ENCODE measurements at regions not wholly inside any gene's neighbourhood (a gene's known extent, or its start where the extent isn't known, plus 50 kb on each side); places are given as distances from the start of the nearest gene placed in this dataset.

DNA sequence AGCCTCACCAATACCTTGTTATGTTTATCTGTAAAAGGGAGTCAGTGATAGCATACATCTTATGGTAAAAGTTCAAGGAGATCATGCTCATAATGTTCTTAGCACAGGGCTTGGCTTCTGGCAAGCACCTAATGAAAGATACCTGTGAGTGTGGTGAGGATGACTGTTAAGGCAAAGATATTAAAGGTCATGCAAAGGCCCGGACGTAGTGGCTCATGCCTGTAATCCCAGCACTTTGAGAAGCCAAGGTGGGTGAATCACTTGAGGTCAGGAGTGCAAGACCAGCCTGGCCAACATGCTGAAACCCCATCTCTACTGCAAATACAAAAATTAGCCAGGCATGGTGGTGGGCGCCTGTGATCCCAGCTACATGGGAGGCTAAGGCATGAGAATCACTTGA is 425.9 kb upstream of the TBX3 start:
- WGBS, 2 experiments (ENCODE audit: low coverage in 1 of 2, low lambda C conversion rate in 2 of 2, missing lambda C conversion rate in 2 of 2), result 72 to 80% methylated on average over 3 of the region's 3 CpGs
- no peak overlapping the region for H3K27ac ChIP-seq
- H3K9me3 ChIP-seq (ENCODE audit: low read depth), result no peaks in the 10 kb centered on the region

GRCh38 chr12:115108129-115109100 is 424.4 kb upstream of the TBX3 start:
- no peak overlapping the region for H2AFZ ChIP-seq
- H3K27me3 ChIP-seq (replicated peaks; ENCODE audit: insufficient read depth), result no peaks in the 10 kb centered on the region
- TF ChIP-seq EZH2phosphoT487 (IDR thresholded peaks at IDR 0.05; ENCODE audit: insufficient read depth, low read depth), result no peak
- TF ChIP-seq EZH2 (IDR thresholded peaks at IDR 0.05; ENCODE audit: insufficient read depth, poor library complexity, severe bottlenecking), result no peak
- no peak for DNase-seq
- no peaks in the 10 kb centered on the region for H3K36me3 ChIP-seq (ENCODE audit: low read depth)
- no peaks in the 10 kb centered on the region for H3K79me2 ChIP-seq (ENCODE audit: insufficient read depth)
- H3K4me3 ChIP-seq, result no peak overlapping the region
- no peak overlapping the region for H3K4me2 ChIP-seq (ENCODE audit: unreplicated experiment)
- no peaks in the 10 kb centered on the region; the same call in 1 of the 2 replicates for H3F3A ChIP-seq (ENCODE audit: insufficient read depth)
- no peaks in the 10 kb centered on the region for H3K9me3 ChIP-seq (ENCODE audit: low read depth)
- no peak overlapping the region for H3K27ac ChIP-seq
- H3K9ac ChIP-seq, result no peak overlapping the region
- no peaks in the 10 kb centered on the region for H3K4me1 ChIP-seq (ENCODE audit: insufficient read depth)
- 74 to 85% methylated on average over 3 of the region's 3 CpGs for WGBS, 2 experiments (ENCODE audit: low coverage in 1 of 2, low lambda C conversion rate in 2 of 2, missing lambda C conversion rate in 2 of 2)
- no peaks in the 10 kb centered on the region for H4K20me1 ChIP-seq (ENCODE audit: insufficient read depth)
- no peaks in the 10 kb centered on the region for H3K9me2 ChIP-seq (ENCODE audit: insufficient read depth)
- in situ Hi-C loops (cut with MboI), result no loop called here

More for the DNA sequence above, 425.9 kb upstream of the TBX3 start:
- no peaks in the 10 kb centered on the region for H3K36me3 ChIP-seq (ENCODE audit: low read depth)
- H3K4me3 ChIP-seq, result no peak overlapping the region
- no peak for TF ChIP-seq EZH2 (IDR thresholded peaks at IDR 0.05; ENCODE audit: insufficient read depth, poor library complexity, severe bottlenecking)
- TF ChIP-seq EZH2phosphoT487 (IDR thresholded peaks at IDR 0.05; ENCODE audit: insufficient read depth, low read depth), result no peak
- H3K4me1 ChIP-seq (ENCODE audit: insufficient read depth), result no peaks in the 10 kb centered on the region
- no peaks in the 10 kb centered on the region; the same call in 1 of the 2 replicates for H3F3A ChIP-seq (ENCODE audit: insufficient read depth)
- no peaks in the 10 kb centered on the region for H3K27me3 ChIP-seq (replicated peaks; ENCODE audit: insufficient read depth)
- no peaks in the 10 kb centered on the region for H3K79me2 ChIP-seq (ENCODE audit: insufficient read depth)
- H4K20me1 ChIP-seq (ENCODE audit: insufficient read depth), result no peaks in the 10 kb centered on the region
- in situ Hi-C loops (cut with MboI), result no loop called here
- H2AFZ ChIP-seq, result no peak overlapping the region
- no peak overlapping the region for H3K9ac ChIP-seq
- H3K9me2 ChIP-seq (ENCODE audit: insufficient read depth), result no peaks in the 10 kb centered on the region
- no peak overlapping the region for H3K4me2 ChIP-seq (ENCODE audit: unreplicated experiment)
- DNase-seq, result no peak

DNA sequence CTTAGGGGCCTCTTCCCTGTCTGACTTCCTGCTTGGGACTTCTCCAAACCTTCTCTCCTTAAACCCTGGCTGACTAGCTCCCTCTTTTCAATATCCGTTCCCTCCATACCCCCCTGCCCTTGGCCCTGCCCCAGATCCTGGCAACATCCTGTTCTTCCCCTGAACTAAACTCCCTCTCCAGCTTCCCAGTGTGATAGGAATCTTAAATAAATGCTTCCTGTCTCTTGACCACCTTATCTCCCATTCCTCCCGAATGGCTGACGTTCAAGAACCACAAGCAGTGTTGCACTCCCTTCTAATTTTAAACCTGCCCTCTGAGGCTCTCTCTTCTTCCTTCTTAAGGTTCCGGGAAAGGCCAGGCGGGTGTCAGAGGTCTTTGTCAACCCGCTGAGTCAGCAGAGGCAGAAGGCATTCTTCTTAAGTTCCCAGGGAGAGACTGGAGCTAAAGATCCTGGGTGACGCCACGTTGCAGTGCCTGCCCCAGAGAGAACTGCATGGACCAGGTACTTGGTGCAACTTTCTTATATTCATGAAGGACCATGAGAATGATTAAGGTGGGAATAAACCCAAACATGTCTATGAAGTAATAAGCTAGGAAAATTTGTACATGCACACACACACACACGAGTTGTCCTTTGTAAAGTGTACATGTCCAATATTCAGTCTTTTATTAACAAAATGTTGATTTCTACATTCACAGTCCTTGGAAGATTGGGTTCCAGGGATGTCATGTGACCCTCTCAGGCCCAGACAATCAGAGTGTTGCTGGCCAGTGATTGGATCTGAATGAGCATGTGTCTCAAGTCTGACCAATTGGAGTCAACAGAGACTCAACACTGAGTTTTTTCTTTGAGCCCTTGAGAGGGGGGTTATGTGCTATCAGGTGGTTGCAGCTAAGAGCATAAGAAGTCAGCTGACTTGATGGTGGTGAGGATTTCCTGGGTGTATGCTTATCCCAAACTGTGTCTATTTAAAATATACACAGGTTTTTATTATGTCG is 420.2 kb upstream of the TBX3 start:
- H2AFZ ChIP-seq, result no peak overlapping the region
- H3K4me2 ChIP-seq (ENCODE audit: unreplicated experiment), result no peak overlapping the region
- no peaks in the 10 kb centered on the region for H3F3A ChIP-seq (ENCODE audit: insufficient read depth)
- no peak overlapping the region for H3K9ac ChIP-seq
- H3K36me3 ChIP-seq (ENCODE audit: low read depth), result no peaks in the 10 kb centered on the region
- H3K79me2 ChIP-seq (ENCODE audit: insufficient read depth), result no peaks in the 10 kb centered on the region
- no peaks in the 10 kb centered on the region for H3K9me2 ChIP-seq (ENCODE audit: insufficient read depth)
- in situ Hi-C loops (cut with MboI), result no loop called here
- no peak overlapping the region for H3K27ac ChIP-seq
- H3K4me1 ChIP-seq (ENCODE audit: insufficient read depth), result no peaks in the 10 kb centered on the region
- DNase-seq, result no peak
- no peak for TF ChIP-seq EZH2phosphoT487 (IDR thresholded peaks at IDR 0.05; ENCODE audit: insufficient read depth, low read depth)
- no peak for TF ChIP-seq EZH2 (IDR thresholded peaks at IDR 0.05; ENCODE audit: insufficient read depth, poor library complexity, severe bottlenecking)
- H3K27me3 ChIP-seq (replicated peaks; ENCODE audit: insufficient read depth), result no peaks in the 10 kb centered on the region
- 74 to 80% methylated on average over 10 of the region's 10 CpGs for WGBS, 2 experiments (ENCODE audit: low coverage in 1 of 2, low lambda C conversion rate in 2 of 2, missing lambda C conversion rate in 2 of 2)
- H4K20me1 ChIP-seq (ENCODE audit: insufficient read depth), result no peaks in the 10 kb centered on the region
- H3K9me3 ChIP-seq (ENCODE audit: low read depth), result no peaks in the 10 kb centered on the region
- H3K4me3 ChIP-seq, result no peak overlapping the region

DNA sequence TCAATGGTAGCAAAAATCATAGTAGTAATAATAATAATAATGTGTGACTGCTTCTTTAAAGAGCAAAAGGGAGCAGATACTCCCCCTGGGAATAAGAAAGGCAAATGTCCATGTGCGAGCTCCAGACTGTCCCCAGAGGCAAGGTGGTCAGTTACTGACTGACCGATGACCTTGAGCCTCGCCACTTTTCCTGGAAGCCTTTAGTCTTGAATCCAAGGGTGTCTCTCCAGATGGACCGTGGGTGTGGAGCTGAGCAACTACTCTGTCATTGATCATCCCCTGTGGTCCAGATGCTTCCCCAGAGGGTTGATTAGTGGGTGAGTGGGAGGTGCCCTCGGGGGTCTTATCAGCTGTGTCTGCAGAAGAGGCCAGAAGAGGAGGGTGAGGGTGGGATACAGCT is 418.5 kb upstream of the TBX3 start:
- Histone ChIP-seq H3K27ac (no peak overlapping the region), H3K27me3 (replicated peaks; ENCODE audit: insufficient read depth) (no peaks in the 10 kb centered on the region), H4K20me1 (ENCODE audit: insufficient read depth) (no peaks in the 10 kb centered on the region), H2AFZ (no peak overlapping the region), H3F3A (ENCODE audit: insufficient read depth) (no peaks in the 10 kb centered on the region), H3K4me2 (ENCODE audit: unreplicated experiment) (no peak overlapping the region), H3K4me1 (ENCODE audit: insufficient read depth) (no peaks in the 10 kb centered on the region), H3K4me3 (no peak overlapping the region), H3K9me3 (ENCODE audit: low read depth) (no peaks in the 10 kb centered on the region), H3K9me2 (ENCODE audit: insufficient read depth) (no peaks in the 10 kb centered on the region), H3K36me3 (ENCODE audit: low read depth) (no peaks in the 10 kb centered on the region), H3K79me2 (ENCODE audit: insufficient read depth) (no peaks in the 10 kb centered on the region), H3K9ac (no peak overlapping the region)
- WGBS, 2 experiments (ENCODE audit: low coverage in 1 of 2, low lambda C conversion rate in 2 of 2, missing lambda C conversion rate in 2 of 2), result 41 to 42% methylated on average over 5 of the region's 5 CpGs
- in situ Hi-C loops (cut with MboI), result no loop called here
- TF ChIP-seq EZH2 (IDR thresholded peaks at IDR 0.05; ENCODE audit: insufficient read depth, poor library complexity, severe bottlenecking) (no peak), EZH2phosphoT487 (IDR thresholded peaks at IDR 0.05; ENCODE audit: insufficient read depth, low read depth) (no peak)
- DNase-seq, result peak; percentile 6

Data from GM23248 (cell line).